A549 (cell line): ENCODE measurements at regions not wholly inside any gene's neighbourhood (a gene's known extent, or its start where the extent isn't known, plus 50 kb on each side); places are given as distances from the start of the nearest gene placed in this dataset.

ENCODE experiments used
- ATAC-seq, 2 experiments: fragments of 200-7000 bp in 1 of 2; fragments of >200 bp in 1 of 2; cut with Nextera tagmentation in 1 of 2; cut with Tn5 transposase in 1 of 2; 3 replicates each; pipeline versions ENCODE4 v1.8.0 to v1.9.1; 2018 to 2020; ENCODE audit warnings: mild to moderate bottlenecking in 1 of 2, moderate library complexity in 1 of 2
- CTCF ChIA-PET: fragments of 300-600 bp; sonication (Branson Sonifier 250); formaldehyde crosslinking; extraction: SDS; loops from one replicate; lab custom pipeline; 2021; ENCODE audit warnings: antibody characterized with exemption, inconsistent platforms; lab: Yijun Ruan, JAX
- POLR2A ChIA-PET: fragments of 350-600 bp; formaldehyde crosslinking; extraction: SDS; loops from one replicate; lab custom pipeline; 2021; ENCODE audit warnings: antibody characterized with exemption, inconsistent platforms; lab: Yijun Ruan, JAX
- DNase-seq, 2 experiments: peaks; one replicate each; pipeline versions ENCODE4 v3.0.0 to v3.0.0-alpha.2; 2011 to 2016; ENCODE audit warnings: low read depth in 1 of 2, low spot score in 1 of 2
- FAIRE-seq: peaks from 2 replicates; lab custom pipeline; 2011; peaks lifted over from hg19 to GRCh38; lab: Jason Lieb, UNC
- H3K27ac ChIP-seq, 2 experiments: fragments of >200 bp; sonication (Bioruptor Twin); formaldehyde crosslinking; 3 replicates each; pipeline ENCODE4 v1.5.1; 2016 to 2017
- H3K4me1 ChIP-seq: fragments of >200 bp; sonication (Bioruptor Twin); formaldehyde crosslinking; 3 replicates; pipeline ENCODE4 v1.6.1; 2016
- H3K4me2 ChIP-seq: fragments of >200 bp; sonication (Bioruptor Twin); formaldehyde crosslinking; 3 replicates; pipeline ENCODE4 v1.6.1; 2016
- H3K4me3 ChIP-seq: fragments of >200 bp; sonication (Bioruptor Twin); formaldehyde crosslinking; 3 replicates; pipeline ENCODE4 v1.5.1; 2016
- H3K9me3 ChIP-seq: fragments of >200 bp; sonication (Bioruptor Twin); formaldehyde crosslinking; 3 replicates; pipeline ENCODE4 v1.6.1; 2016
- BCL3 ChIP-seq: fragments of >200 bp; sonication (Bioruptor Twin); formaldehyde crosslinking; IDR thresholded peaks from 3 replicates; pipeline ENCODE4 v1.6.1; 2016
- CBX8 ChIP-seq: fragments of 200-600 bp; sonication (generic); IDR thresholded peaks from 2 replicates; pipeline ENCODE4 v1.6.1; 2016
- CHD4 ChIP-seq: fragments of 200-600 bp; sonication (generic); IDR thresholded peaks from 2 replicates; pipeline ENCODE4 v1.6.1; 2016; ENCODE audit warnings: antibody characterized with exemption, mild to moderate bottlenecking, borderline replicate concordance
- CTCF ChIP-seq: fragments of >200 bp; sonication (Bioruptor Twin); formaldehyde crosslinking; IDR thresholded peaks from 3 replicates; pipeline ENCODE4 v1.5.1; 2016
- EHMT2 ChIP-seq: fragments of 200-600 bp; sonication (generic); IDR thresholded peaks from 2 replicates; pipeline ENCODE4 v1.6.1; 2016; ENCODE audit warnings: antibody characterized with exemption, low read depth, mild to moderate bottlenecking, moderate library complexity
- ELK1 ChIP-seq: fragments of 150-350 bp; IDR thresholded peaks from 2 replicates; pipeline ENCODE4 v1.6.1; 2014; ENCODE audit warnings: low read depth, mild to moderate bottlenecking, low read length
- FOSB ChIP-seq: fragments of 250-450 bp; sonication (Bioruptor Pico); IDR thresholded peaks from 2 replicates; pipeline ENCODE4 v1.5.0; 2020; ENCODE audit warnings: mild to moderate bottlenecking, moderate library complexity
- FOSL2 ChIP-seq, 2 experiments: fragments of 450-650 bp in 1 of 2; fragments of >200 bp in 1 of 2; sonication (Bioruptor Twin) in 1 of 2; formaldehyde crosslinking; IDR thresholded peaks; 2 replicates each; pipeline versions ENCODE4 v1.5.0 to v1.6.1; 2016 to 2020; ENCODE audit warnings: mild to moderate bottlenecking in 1 of 2, moderate library complexity in 1 of 2
- GATA3 ChIP-seq: IDR thresholded peaks from 2 replicates; pipeline ENCODE4 v1.6.1; 2012; ENCODE audit warnings: borderline replicate concordance
- HES2 ChIP-seq: fragments of >200 bp; sonication (Bioruptor Twin); formaldehyde crosslinking; IDR thresholded peaks from 2 replicates; pipeline ENCODE4 v1.6.1; 2016
- HOXB13 ChIP-seq: fragments of 250-450 bp; sonication (Bioruptor Pico); IDR thresholded peaks from 2 replicates; pipeline ENCODE4 v1.5.0; 2020; ENCODE audit warnings: low read depth, mild to moderate bottlenecking, moderate library complexity
- JUNB ChIP-seq: fragments of >200 bp; sonication (Bioruptor Twin); formaldehyde crosslinking; IDR thresholded peaks from 2 replicates; pipeline ENCODE4 v1.6.1; 2016
- MAX ChIP-seq: IDR thresholded peaks from 2 replicates; pipeline ENCODE4 v1.6.1; 2012
- MAZ ChIP-seq: fragments of 150-350 bp; IDR thresholded peaks from 2 replicates; pipeline ENCODE4 v1.6.1; 2014; ENCODE audit warnings: antibody characterized with exemption, low read depth, low read length, borderline replicate concordance
- NFE2L2 ChIP-seq: fragments of 150-350 bp; conservative IDR thresholded peaks from 2 replicates; pipeline ENCODE4 v1.6.1; 2014; ENCODE audit warnings: low read length
- NPAS2 ChIP-seq: fragments of 250-450 bp; sonication (Bioruptor Pico); IDR thresholded peaks from 2 replicates; pipeline ENCODE4 v1.8.0; 2022; ENCODE audit warnings: mild to moderate bottlenecking, moderate library complexity, borderline replicate concordance
- POLR2AphosphoS2 ChIP-seq: conservative IDR thresholded peaks from 2 replicates; pipeline ENCODE4 v1.6.1; 2012; ENCODE audit warnings: low read length, improper control_type of control experiment, inconsistent platforms
- RARB ChIP-seq: fragments of 250-450 bp; sonication (Bioruptor Pico); IDR thresholded peaks from 2 replicates; pipeline ENCODE4 v1.8.0; 2021; ENCODE audit warnings: mild to moderate bottlenecking, moderate library complexity
- RCOR1 ChIP-seq: fragments of 150-350 bp; IDR thresholded peaks from 2 replicates; pipeline ENCODE4 v1.6.1; 2014; ENCODE audit warnings: antibody characterized with exemption, low read length, low read depth
- RNF2 ChIP-seq: fragments of 200-600 bp; sonication (generic); IDR thresholded peaks from 2 replicates; pipeline ENCODE4 v1.6.1; 2016; ENCODE audit warnings: low read depth, mild to moderate bottlenecking, antibody characterized with exemption, moderate library complexity, borderline replicate concordance
- SREBF2 ChIP-seq: fragments of 450-650 bp; IDR thresholded peaks from 2 replicates; pipeline ENCODE4 v1.6.1; 2014; ENCODE audit warnings: mild to moderate bottlenecking, moderate library complexity
- TFCP2L1 ChIP-seq: fragments of 250-450 bp; sonication (Bioruptor Pico); IDR thresholded peaks from 2 replicates; pipeline ENCODE4 v1.5.0; 2021; ENCODE audit warnings: mild to moderate bottlenecking
- TP53 ChIP-seq: fragments of 250-450 bp; sonication (Bioruptor Pico); IDR thresholded peaks from 2 replicates; pipeline ENCODE4 v1.5.0; 2021; ENCODE audit warnings: mild to moderate bottlenecking, moderate library complexity
- ZNF302 ChIP-seq: fragments of 250-450 bp; sonication (Bioruptor Pico); IDR thresholded peaks from 2 replicates; pipeline ENCODE4 v1.9.0; 2021; ENCODE audit warnings: inconsistent platforms, mild to moderate bottlenecking, moderate library complexity
- WGBS: methylation state at CpG from one replicate; pipeline ENCODE4 v1.1.6; 2017; ENCODE audit errors: missing lambda C conversion rate; 5-methylcytosine and 5-hydroxymethylcytosine counted together

GRCh38 chr4:58325070-58325469 lies 1214.9 kb upstream of the IGFBP7 start:
- TF ChIP-seq GATA3 (no peak), ELK1 (no peak), RARB (CRISPR knock-in tag) (no peak), TFCP2L1 (no peak)
- CTCF ChIA-PET = no interaction called here
- no peak for DNase-seq
- POLR2A ChIA-PET = no interaction called here
- FAIRE-seq = no peak
- Histone ChIP-seq H3K4me2 (no peak overlapping the region), H3K4me1 (no peaks in the 10 kb centered on the region), H3K4me3 (no peak overlapping the region), H3K9me3 (no peaks in the 10 kb centered on the region), H3K27ac (no peak overlapping the region)
- ATAC-seq = no peak
- WGBS = 55% methylated on average over 4 of the region's 4 CpGs

GRCh38 chr4:58313444-58313843 lies 1203.3 kb upstream of the IGFBP7 start:
- TF ChIP-seq CHD4 = no peak
- no peak for TF ChIP-seq POLR2AphosphoS2
- TF ChIP-seq HOXB13 (CRISPR knock-in tag) = no peak
- TF ChIP-seq NFE2L2 = no peak
- no peak for TF ChIP-seq FOSB (CRISPR knock-in tag)
- TF ChIP-seq RCOR1 = no peak
- no peak for TF ChIP-seq FOSL2 (IDR thresholded peaks at IDR 0.05)
- no peak for TF ChIP-seq FOSL2 (CRISPR knock-in tag; IDR thresholded peaks at IDR 0.05)
- no peak for TF ChIP-seq CTCF
- no peak for TF ChIP-seq CBX8
- no peak for TF ChIP-seq BCL3
- no peak for TF ChIP-seq RNF2
- no peak for TF ChIP-seq JUNB
- TF ChIP-seq MAZ = no peak
- no peak for TF ChIP-seq SREBF2
- TF ChIP-seq EHMT2 = no peak
- no peak for TF ChIP-seq MAX
- TF ChIP-seq HES2 = no peak
- no peak for TF ChIP-seq TP53 (CRISPR knock-in tag)
- no peak for TF ChIP-seq ZNF302
- no peak for TF ChIP-seq NPAS2 (CRISPR knock-in tag)
- TF ChIP-seq, all 56 proteins: peak for 0
- WGBS = 36% methylated on average over 4 of the region's 4 CpGs
- no peak for FAIRE-seq
- Histone ChIP-seq H3K4me3 (no peak overlapping the region), H3K4me2 (no peak overlapping the region), H3K27ac (no peak overlapping the region), H3K9me3 (no peaks in the 10 kb centered on the region), H3K4me1 (no peaks in the 10 kb centered on the region)
- no peak for DNase-seq
- CTCF ChIA-PET = no interaction called here
- POLR2A ChIA-PET = no interaction called here
- no peak for ATAC-seq
